GM19438 (cell line): ENCODE measurements at regions not wholly inside any gene's neighbourhood (a gene's known extent, or its start where the extent isn't known, plus 50 kb on each side); places are given as distances from the start of the nearest gene placed in this dataset.

Experiments used
- ATAC-seq: cut with Tn5 transposase; IDR thresholded peaks from one replicate; pipeline ENCODE4 v1.9.1; 2021; ENCODE audit warnings: low read depth; ENCODE audit not compliant: unreplicated experiment

DNA sequence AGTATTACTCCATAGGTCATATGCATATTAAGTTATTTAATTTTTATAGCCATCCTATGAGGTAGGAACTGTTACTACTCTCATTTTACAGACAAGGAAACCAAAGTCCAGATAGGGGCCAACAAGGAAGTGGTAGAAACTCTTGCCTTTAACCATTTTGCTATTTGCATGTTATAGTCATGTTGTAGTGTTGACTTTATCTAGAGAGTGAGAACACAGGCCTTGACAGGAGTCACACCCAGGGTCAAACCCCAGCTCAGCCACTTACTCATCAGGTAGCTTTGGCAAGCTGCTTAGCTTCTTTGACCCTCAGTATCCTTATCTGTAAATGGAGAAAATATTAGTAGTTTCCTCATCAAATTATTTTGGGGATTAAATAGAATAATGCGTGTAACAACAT is 156.2 kb downstream of the CAND1 start:
- no peak for ATAC-seq

DNA sequence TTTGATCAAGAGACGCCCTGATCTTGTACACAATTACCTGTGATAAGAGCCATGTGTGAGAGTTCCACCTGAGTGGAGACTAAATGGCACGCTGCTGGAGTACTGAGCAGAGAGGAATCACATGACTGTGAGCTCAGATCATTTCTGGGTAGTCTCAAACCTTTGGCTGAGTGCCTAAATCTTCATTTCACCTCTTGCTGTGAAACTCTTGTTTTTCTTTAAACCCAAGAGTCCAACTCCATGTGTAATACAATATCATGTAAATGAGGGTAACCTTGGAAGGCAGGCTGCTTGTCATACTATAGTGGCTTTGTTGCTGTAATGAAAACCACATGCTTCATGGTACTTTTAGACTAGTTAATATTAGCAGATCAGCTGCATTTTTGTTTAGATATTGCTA is 156.9 kb downstream of the CAND1 start:
- no peak for ATAC-seq

DNA sequence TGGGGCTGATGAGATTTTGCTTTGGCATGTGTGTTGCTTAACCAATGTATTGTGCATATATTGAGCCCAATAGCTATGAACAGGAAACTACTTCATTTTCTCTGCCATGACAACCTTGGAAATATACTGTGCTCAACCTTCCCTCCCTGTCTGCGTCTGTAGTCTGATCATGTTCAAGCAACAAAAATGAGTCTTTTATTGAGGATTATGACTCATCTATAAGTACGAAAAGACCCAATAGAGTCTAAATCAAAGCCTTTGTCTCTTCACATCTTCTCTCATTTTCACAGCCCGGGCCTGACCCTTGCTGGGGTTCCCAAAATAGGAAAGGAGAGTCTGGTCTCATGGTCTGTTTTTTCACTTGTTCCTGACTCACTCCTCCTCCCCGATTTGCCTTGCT is 158.2 kb downstream of the CAND1 start:
- no peak for ATAC-seq

DNA sequence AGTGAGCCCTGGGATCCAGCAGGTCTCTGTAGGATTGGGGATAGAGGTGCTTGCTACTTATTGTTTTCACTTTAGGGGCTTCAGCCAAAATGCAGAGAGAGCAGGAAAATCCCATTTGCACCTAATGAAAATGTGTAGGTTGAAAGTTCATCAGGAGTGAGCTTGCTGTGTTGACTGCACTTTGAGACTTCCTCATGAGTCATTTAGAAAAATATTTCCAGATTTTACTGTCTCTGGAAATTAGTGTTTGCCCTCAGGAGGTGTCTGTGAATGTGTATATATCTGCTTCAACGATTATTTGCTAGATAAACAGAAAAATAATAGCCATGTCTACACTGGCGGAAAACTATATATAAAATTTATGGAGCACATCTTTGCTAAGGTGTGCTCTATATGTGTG is 159.3 kb downstream of the CAND1 start:
- ATAC-seq = no peak

DNA sequence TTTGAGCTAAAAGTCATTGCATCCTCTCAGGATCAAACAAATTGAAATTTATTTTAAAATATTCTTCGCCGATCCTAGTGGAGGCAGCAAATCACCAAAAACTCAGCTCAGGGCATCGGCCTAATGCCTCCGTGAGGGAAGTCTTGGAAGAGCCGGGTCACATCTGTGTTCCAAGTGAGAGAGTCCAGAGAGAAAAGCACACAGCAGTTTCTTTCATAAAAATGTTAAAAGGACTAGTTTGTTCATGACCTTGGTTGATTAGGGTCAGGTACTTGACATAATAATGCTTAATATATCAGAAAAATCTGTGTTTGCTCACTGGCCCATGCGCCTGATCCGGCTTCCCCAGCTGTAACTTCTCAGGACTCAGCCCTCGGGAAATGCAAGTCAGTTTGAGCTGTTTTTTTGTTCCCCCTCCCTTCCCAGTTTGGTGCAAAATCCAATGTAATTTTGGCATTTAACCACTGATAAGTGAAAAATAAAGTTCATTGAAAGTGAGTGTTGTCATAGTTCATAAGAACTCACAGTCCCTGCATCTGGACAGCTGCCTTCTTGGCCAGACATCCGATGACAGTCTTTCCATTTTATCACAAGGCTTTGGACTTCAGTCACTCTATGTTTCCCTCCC is 161.7 kb downstream of the CAND1 start:
- ATAC-seq = no peak

DNA sequence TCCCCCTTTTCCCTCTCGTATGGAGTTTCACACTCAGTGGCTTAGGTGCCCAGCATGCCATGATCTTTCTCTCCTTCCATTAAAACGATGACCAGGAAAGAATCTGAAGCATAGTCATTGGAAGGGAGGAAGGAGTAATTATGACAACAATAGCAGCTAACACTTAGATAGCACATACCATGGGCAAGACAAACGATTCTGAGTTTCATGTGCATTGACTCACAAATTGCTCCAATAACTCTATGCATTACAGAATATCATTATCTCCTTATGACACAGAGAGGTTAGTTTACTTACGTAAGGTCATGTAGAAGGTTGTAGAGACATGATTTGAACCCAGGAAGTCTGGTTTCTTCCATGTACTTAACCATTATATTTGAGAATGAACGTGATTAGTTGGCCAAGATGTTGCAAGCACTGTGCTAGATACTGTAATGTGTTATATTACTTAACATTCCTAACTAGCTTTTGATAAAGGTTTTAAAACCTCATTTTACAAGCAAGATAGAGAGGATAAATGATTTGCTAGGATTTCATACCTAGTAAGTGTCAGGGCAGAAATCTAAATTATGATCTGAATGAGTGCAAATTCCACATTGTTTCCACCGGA is 162.4 kb downstream of the CAND1 start:
- ATAC-seq = no peak

DNA sequence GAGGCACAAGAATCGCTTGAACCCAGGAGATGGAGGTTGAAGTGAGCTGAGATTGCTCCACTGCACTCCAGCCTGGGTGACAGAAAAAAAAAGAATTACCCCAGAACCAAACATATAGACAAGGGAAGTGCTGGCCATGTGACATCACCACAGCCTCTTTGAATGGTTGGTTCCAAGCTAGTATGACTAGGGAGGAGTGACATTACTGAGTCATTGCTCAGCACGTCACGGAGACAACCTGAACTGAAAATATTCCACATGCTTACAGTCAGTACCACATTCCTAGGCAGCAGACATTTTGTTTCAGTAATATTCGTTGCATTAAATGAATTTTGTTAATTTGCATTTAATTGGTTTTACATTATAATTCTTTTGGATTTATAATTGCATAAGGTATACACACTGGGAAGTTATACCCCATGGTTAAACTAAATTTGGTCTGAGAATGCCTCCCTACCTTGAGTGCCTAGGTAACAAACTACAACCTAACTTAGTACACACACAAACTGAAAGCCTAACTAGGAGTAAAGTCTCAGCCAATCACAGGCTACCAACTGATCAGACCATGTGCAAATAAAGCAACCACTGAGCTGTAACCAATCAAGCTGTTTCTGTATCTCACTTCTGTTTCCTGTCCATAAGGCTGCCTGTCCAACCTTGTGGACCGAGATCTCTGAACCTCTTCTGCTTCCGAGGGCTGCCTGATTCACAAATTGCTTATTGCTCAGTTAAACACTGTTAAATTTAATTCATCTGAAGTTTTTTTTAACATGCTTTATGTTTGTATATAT is 164.4 kb downstream of the CAND1 start:
- peak; percentile 95 for ATAC-seq

DNA sequence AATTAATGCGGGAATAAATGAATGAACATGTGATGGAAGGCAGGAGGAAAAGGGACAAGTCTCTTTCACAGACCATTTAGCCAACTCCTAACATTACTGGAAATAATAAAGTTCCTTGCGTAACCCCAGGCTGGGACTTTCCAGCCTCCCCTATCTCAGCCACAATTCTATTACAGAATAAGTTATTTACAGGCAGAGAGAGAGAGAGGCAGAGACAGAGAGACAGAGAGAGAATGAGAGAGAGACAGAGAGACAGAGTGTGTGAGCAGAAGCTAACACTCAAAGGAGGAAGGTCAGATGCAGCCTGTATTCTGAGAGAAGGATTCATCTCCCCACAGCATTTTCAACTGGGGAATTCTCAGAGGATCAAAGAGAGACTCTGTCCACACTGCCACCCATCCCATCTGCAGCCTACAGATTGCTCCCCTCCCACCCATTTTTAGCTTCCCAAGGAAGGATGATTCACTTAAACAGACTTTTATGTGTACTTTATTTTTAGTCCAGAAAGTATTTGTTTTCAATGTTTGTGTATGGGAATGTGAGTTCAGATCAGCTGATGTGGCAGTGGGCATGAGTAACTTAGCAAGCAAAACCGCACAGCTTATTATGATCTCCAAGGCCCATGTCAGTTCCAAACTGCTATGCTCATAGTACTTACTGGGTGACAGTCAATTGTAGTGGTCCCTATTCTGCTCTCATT is 165.7 kb downstream of the CAND1 start:
- ATAC-seq = no peak

DNA sequence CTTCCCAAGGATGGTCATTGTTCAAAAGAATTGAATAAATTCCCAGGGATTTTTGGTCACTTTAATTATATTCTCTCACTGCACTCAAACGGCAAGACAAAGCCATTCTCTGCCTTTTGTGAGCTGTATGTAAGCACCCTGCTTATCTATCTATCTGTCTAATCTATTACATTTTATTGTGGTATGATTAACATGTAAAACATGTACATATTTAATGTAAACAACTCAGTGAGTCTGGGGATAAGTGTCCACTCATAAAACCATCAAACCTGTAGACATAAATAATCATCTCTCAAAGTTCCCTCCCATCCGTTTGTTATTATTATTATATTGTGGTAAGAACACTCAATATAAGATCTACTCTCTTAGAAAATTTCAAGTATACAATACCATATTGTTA is 167.1 kb downstream of the CAND1 start:
- no peak for ATAC-seq

DNA sequence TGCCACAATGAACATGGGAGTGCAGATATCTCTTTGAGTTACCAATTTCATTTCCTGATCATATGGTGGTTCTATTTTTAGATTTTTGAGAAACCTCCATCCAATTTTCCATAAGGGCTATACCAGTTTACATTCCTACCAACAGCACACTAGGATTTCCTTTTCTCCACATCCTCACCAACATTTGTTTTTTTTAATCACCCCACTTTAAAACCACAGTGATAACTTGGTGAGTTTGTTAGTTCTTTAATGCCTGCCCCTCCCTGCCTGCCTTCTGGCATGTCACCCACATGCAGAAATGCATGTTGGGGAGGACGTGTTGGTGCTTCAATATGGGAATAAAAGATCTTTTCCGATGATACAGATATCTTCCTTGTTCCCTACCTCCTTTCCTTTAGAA is 167.9 kb downstream of the CAND1 start:
- ATAC-seq = no peak

DNA sequence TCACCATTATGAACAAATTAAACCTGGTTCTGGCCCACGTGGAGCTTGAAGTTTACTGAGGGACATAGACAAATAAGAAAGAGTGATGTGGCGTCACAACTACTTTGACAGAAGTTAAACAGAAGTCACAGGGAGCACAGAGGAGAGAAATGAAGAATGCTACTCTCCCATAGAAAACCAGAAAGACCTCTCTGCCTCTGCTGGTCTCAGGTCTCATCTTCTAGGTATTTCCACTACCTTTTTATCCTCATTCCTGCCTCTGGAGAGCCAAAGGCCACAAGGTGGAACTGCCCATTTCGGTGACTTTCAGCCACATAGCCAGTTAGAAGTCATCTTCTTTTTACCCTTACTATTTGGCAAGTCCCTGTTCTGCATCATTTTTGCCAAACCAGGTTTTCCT is 170.5 kb downstream of the CAND1 start:
- no peak for ATAC-seq

DNA sequence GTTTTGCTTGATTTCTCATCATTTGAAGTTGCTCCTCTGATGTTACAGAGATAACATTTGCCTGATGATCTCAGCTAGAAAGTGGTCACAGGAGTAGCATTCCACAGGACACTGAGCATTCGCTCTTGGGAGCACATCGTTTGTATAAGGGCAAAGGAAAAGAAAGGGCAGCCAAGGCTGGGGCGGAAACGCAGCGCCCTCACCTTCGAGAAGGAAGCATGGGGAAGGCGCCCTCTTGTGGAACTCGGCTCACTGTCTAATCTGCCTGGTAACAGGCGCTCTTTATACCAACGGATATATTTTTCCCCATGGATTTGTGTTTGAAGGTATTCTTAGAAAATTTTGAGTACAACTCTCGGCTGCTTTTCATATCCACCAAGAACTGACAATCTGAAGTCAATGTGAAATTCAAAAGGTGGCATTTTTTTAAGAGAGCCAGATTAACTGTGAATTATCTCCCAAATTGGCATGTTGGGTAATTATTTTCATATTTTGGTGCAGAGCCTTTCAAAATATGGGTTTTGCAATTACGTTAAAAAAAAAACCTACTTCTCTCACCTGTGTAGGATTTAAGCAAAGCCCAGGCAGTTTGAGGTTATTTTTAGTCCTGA is 172.7 kb downstream of the CAND1 start:
- peak; percentile 94 for ATAC-seq

DNA sequence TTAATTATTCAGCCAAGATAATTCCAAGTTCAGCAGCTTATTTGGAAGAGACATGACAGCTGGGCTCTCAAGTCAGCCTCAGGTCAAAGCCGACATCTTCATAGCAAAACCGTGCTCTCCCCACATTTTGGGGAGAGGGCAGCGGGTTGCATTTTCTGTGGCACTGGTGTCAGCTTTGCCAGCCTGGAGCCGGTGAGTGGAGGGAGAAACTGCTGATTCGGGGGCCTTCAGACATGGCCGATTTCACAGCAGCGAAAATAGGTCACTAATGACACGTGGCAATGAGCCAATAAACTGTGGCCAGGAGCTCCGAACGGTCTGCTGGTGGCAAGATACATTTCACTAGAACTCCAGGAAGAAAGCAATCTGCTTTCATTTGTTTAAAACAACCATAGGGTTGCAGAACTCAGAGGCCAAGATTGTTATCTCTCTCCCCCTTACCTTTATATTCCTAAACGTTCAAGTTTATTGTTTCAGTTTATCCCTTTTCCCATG is 173.2 kb downstream of the CAND1 start:
- no peak for ATAC-seq

DNA sequence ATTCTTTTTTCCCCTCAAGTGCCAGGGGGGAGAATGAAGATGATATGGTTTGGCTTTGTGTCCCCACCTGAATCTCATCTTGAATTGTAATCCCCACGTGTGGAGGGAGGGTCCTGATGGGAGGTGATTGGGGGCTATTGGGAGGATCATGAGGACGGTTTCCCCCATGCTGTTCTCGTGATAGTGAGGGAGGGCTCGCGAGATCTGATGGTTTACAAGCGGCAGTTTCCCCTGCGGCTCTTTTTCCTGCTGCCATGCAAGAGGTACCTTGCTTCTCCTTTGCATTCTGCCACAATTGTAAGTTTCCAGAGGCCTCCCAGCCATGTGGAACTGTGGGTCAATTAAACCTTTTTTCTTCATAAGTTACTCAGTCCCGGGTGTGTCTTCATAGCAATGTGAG is 173.7 kb downstream of the CAND1 start:
- ATAC-seq = no peak

DNA sequence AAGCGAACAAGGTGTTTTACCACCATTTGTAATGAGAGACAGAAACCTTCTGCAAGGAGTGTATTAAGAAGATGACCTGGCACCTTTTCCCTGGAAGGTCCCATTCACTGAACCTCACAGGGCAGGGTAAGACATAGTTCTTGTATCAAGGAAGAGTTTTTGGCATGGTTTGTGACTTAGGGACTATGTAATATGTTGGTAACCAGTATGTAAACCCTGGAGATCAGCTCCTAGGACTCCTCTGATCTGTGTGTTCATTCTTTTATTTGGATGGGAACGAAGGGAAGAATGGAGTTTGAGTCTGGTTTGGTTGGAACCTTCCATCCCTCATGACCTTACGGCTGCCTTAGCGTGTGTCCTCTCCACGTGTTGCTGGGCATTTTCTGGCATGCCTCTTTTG is 175.4 kb downstream of the CAND1 start:
- ATAC-seq = no peak

DNA sequence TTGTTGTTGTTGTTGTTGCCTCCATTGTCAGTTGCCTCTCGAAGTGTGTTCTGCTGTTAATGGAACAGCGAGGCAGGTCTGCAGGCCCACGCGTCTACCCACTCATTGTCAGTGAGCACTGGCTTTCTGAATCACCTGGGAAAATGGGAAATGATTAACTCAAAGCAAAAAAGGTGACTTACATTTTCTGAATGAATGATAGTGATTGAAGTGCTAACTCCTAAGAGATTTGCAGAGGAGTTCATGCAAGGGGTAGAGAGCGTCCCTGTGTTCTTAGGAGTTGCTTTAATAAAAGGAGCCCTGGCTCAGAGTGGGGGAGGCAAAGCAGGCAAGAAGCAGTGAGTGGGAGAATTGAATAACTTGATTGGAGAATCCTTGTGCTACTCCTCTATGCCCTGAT is 177.6 kb downstream of the CAND1 start:
- ATAC-seq = no peak

DNA sequence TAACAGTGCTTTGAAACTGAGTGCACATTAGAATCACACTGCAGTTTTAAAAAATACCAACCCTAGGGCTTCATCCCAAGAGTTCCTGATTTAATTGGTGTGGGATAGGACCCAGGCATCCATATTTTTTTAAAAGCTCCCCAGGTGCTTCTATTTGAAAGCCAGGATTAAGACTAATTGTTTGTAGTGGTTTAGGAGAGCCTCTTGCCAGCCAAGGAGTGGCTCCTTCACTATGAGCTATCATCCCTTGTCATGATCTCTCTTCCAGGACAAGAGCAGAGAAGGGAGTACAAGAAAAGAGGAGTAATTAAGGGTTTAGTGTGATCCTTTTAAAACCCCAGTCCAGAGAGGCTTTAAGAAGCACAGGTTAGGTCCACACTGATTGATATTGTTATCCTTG is 178.0 kb downstream of the CAND1 start:
- ATAC-seq = no peak

DNA sequence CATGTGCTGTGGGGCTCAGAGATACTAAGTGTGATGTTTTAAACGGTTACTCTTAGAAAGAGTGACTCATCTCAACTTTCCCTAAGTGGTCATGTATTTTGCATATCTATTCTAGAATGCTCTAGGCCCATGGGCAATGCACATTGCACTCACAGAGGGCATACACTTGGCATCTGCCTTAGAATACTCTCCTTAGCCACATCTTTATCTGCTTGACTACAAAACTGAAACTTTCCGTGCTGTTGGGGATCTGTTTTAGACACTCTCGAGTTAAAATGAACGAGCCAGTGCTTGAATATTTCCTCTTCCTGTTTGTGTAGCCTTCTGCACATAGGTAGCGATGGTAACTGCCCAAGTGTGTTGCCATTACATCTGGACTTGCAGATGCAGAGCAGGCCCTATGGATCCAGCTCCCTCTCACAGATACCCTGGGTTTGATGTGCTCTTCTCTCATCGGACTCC is 180.5 kb downstream of the CAND1 start:
- ATAC-seq = peak; percentile 55

DNA sequence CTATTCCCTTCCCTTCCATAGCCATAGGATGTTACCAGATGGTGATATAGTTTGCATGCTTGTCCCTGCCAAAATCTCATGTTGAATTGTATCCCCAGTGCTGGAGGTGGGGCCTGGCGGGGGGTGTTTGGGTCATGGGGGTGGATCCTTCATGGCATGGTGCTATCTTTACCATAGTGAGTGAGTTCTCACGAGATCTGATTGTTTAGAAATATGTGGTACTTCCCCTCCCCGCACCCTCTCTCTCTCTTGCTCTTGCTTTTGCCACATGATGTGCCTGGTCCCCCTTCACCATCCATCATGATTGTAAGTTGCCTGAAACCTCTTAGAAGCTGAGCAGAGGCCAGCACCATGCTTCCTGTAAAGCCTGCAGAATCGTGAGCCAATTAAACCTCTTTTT is 181.3 kb downstream of the CAND1 start:
- ATAC-seq = no peak

DNA sequence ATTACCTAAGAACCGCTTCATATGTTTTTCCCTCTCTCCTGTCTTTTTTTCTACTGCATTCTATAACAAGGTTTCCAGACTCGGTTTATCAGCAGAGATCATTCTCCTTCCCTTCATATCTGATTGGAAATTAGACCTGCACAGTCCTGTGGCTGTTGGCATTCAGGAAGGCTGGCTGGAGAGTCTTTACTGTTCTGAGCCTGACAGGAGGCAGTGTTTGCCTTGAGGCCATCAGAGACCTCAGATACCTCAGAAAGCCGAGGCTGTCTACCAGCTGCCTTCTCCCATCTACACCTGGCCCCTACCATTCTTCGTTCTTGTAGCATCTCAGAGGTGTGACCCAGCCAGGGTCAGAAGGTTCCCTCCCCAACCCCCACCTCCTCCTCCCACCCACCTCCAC is 182.0 kb downstream of the CAND1 start:
- no peak for ATAC-seq
